ENCODE measurements at regions not wholly inside any gene's neighbourhood (a gene's known extent, or its start where the extent isn't known, plus 50 kb on each side); places are given as distances from the start of the nearest gene placed in this dataset.
"Not testable (repeated sequence)": the region's sequence is repeated elsewhere in the genome, so short reads cannot be mapped to it uniquely, and the experiment has no call there.

DNA sequence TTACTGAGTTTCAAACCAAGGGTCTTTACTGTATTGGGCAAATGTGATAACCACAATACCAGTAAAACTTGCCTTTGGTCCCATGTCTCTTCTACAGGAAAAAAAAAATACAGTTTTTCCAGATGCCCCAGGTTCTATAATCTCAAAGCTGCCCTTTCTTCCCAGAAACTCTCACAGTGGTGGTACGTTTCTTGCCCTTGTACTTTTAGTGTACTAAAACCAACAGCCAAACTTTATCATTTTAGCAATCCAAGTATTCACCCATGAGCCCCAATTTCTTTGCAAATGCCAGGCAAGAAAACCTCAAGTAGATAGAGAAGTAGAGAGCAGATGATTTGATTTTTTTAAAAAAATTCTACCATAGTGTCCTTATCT is 157.8 kb downstream of the OR2B2 start:
- Histone ChIP-seq H3K4me1 (ENCODE audit: control insufficient read depth, insufficient read depth, low read length, poor library complexity, severe bottlenecking) (peaks cover 6% of the 10 kb centered on the region), H3K9me3 (ENCODE audit: control insufficient read depth, low read length) (no peaks in the 10 kb centered on the region), H3K4me3 (ENCODE audit: extremely low read depth, insufficient read depth, low read length, poor library complexity, severe bottlenecking) (peak overlapping the region; percentile 25), H3K36me3 (ENCODE audit: control insufficient read depth, insufficient read depth, low read length) (no peaks in the 10 kb centered on the region), H3K27ac (ENCODE audit: low read depth, low read length, severe bottlenecking) (no peak overlapping the region)
- WGBS, 2 experiments (ENCODE audit: insufficient coverage in 2 of 2) = 36% methylated on average over 1 of the region's 1 CpG; no CpG with 5 or more reads in 1 of the 2 experiments

DNA sequence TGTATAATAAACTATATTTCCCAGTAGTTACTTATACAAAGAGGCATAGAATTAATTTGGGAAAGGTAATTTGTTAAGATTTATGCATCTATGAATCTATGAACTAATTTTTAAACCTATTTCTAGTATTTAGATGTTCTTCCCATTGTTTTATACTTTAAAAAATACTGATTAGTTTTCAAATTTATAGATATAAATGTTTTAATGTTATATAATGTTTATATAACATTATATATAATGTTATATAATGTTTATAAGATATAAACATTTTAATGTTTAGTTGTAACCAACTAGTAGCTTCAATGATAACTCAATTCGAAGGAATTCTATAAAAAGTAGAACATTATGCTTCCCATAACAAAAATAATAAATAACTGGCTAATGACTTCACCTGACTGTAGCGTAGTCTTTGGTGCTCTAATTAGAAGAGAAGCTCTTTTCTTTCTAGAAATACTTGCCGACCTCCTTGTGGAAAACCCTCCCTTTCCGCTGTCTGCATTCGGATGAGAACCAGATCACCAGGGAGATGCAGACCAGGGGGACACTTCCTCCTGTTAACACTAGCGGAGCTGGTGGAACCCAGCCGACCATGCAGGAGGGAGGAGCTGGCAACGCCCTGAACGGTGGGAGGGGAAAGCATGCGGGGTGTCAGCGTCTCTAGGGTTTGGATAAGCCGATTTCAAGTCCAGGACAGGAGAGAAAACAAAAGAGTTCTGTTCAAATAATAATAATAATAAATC is 158.4 kb downstream of the OR2B2 start:
- Histone ChIP-seq H3K36me3 (ENCODE audit: control insufficient read depth, insufficient read depth, low read length) (no peaks in the 10 kb centered on the region), H3K9me3 (ENCODE audit: control insufficient read depth, low read length) (no peaks in the 10 kb centered on the region), H3K4me1 (ENCODE audit: control insufficient read depth, insufficient read depth, low read length, poor library complexity, severe bottlenecking) (peaks cover 6% of the 10 kb centered on the region), H3K4me3 (ENCODE audit: extremely low read depth, insufficient read depth, low read length, poor library complexity, severe bottlenecking) (peak overlapping the region; percentile 90), H3K27ac (ENCODE audit: low read depth, low read length, severe bottlenecking) (no peak overlapping the region)
- WGBS, 2 experiments (ENCODE audit: insufficient coverage in 2 of 2) = 0% methylated on average over 3 of the region's 12 CpGs; no CpG with 5 or more reads in 1 of the 2 experiments

DNA sequence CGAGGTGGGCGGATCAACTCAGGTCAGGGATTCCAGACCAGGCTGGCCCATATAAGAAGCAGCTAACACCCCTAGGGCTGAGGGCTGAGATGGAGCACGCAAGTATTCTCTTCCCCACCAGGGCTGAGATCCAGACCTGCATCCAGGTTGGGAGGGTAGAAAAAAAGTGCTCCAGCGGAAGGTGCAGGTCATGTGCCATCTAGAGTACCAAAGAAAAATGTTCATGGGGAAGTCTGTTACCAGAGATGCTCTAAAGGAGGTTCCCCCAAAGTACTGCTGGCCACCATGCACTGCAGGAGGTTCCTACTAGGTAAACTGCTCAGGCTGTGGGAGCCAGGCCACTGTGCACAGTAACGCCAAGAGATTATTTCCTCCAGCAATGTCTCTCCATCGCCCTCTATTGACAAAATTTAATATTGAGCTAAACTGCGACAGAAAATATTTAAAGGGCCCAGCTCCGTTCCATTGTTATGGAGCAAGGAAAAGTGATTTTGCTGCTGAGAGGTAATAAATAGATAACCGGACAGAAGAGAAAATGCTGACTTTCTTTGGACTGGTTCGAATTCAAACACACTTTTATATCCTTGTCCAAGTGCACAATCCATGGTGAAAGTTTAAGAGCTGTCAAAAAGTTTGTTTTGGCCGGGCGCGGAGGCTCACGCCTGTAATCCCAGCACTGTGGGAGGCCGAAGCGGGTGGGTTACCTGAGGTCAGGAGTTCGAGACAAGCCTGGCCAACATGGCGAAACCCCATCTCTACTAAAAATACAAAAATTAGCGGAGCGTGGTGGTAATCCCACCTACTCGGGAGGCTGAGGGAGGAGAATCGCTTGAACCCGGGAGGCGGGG is 159.9 kb downstream of the OR2B2 start:
- Histone ChIP-seq H3K27ac (ENCODE audit: low read depth, low read length, severe bottlenecking) (peak overlapping the region; percentile 86), H3K4me3 (ENCODE audit: extremely low read depth, insufficient read depth, low read length, poor library complexity, severe bottlenecking) (peak overlapping the region; percentile 90), H3K4me1 (ENCODE audit: control insufficient read depth, insufficient read depth, low read length, poor library complexity, severe bottlenecking) (peaks cover 1% of the 10 kb centered on the region), H3K36me3 (ENCODE audit: control insufficient read depth, insufficient read depth, low read length) (no peaks in the 10 kb centered on the region), H3K9me3 (ENCODE audit: control insufficient read depth, low read length) (no peaks in the 10 kb centered on the region)
- WGBS, 2 experiments (ENCODE audit: insufficient coverage in 2 of 2) = 12 to 15% methylated on average over 5 to 18 of the region's 24 CpGs

DNA sequence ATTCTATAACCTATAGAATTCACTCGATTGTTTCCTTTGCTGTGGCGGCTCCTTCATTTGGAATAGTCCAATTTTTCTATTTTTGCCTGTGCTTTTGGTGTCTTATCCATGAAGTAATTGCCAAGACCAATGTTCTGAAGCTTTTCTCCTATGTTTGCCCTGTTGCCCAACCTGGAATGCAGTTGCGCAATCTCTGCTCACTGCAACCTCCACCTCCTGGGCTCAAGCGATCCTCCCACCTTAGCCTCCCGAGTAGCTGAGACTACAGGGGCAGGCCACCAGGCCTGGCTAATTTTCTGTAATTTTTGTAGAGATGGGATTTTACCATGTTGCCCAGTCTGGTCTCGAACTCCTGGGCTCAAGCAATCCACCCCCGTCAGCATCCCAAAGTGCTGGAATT is 163.5 kb downstream of the OR2B2 start:
- Histone ChIP-seq H3K9me3 (ENCODE audit: control insufficient read depth, low read length) (no peaks in the 10 kb centered on the region), H3K27ac (ENCODE audit: low read depth, low read length, severe bottlenecking) (no peak overlapping the region), H3K4me3 (ENCODE audit: extremely low read depth, insufficient read depth, low read length, poor library complexity, severe bottlenecking) (no peak overlapping the region), H3K36me3 (ENCODE audit: control insufficient read depth, insufficient read depth, low read length) (no peaks in the 10 kb centered on the region), H3K4me1 (ENCODE audit: control insufficient read depth, insufficient read depth, low read length, poor library complexity, severe bottlenecking) (peaks cover 2% of the 10 kb centered on the region)
- 57 to 74% methylated on average over 4 to 5 of the region's 7 CpGs for WGBS, 2 experiments (ENCODE audit: insufficient coverage in 2 of 2)

DNA sequence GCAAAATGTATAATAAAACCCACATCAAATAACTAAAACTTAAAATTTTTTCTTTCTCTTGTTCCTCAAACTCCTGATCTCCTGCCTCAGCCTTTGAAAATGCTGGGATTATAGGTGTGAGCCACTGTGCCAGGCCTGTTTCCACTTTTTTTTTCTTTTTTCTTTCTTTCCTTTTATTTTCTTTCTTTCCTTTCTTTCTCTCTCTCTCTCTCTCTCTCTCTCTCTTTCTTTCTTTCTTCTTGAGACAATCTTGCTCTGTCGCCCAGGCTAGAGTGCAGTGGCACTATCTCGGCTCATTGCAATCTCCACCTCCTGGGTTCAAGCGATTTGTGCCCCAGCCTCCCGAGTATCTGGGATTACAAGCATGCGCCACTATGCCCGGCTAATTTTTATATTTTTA is 164.6 kb downstream of the OR2B2 start:
- H3K27ac ChIP-seq (ENCODE audit: low read depth, low read length, severe bottlenecking) = no peak overlapping the region
- H3K9me3 ChIP-seq (ENCODE audit: control insufficient read depth, low read length) = no peaks in the 10 kb centered on the region
- H3K36me3 ChIP-seq (ENCODE audit: control insufficient read depth, insufficient read depth, low read length) = no peaks in the 10 kb centered on the region
- peaks cover 3% of the 10 kb centered on the region for H3K4me1 ChIP-seq (ENCODE audit: control insufficient read depth, insufficient read depth, low read length, poor library complexity, severe bottlenecking)
- 80 to 89% methylated on average over 2 to 6 of the region's 6 CpGs for WGBS, 2 experiments (ENCODE audit: insufficient coverage in 2 of 2)
- no peak overlapping the region for H3K4me3 ChIP-seq (ENCODE audit: extremely low read depth, insufficient read depth, low read length, poor library complexity, severe bottlenecking)

DNA sequence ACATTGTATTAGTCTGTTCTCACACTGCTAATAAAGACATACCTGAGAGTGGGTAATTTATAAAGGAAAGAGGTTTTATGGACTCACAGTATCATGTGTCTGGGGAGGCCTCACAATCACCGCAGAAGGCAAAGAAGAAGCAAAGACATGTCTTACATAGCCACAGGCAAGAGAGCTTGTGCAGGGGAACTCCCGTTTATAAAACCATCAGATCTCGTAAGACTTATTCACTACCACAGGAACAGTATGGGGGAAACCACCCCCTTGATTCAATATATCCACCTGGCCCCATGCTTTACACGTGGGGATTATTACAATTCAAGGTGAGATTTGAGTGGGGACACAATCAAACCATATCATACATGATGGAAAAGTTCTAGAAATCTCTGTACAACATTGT is 165.3 kb downstream of the OR2B2 start:
- not testable (repeated sequence) for H3K36me3 ChIP-seq (ENCODE audit: control insufficient read depth, insufficient read depth, low read length); H3K4me3 ChIP-seq (ENCODE audit: extremely low read depth, insufficient read depth, low read length, poor library complexity, severe bottlenecking); H3K9me3 ChIP-seq (ENCODE audit: control insufficient read depth, low read length); H3K27ac ChIP-seq (ENCODE audit: low read depth, low read length, severe bottlenecking); H3K4me1 ChIP-seq (ENCODE audit: control insufficient read depth, insufficient read depth, low read length, poor library complexity, severe bottlenecking)
- 39 to 78% methylated on average over 2 to 3 of the region's 4 CpGs for WGBS, 2 experiments (ENCODE audit: insufficient coverage in 2 of 2)

DNA sequence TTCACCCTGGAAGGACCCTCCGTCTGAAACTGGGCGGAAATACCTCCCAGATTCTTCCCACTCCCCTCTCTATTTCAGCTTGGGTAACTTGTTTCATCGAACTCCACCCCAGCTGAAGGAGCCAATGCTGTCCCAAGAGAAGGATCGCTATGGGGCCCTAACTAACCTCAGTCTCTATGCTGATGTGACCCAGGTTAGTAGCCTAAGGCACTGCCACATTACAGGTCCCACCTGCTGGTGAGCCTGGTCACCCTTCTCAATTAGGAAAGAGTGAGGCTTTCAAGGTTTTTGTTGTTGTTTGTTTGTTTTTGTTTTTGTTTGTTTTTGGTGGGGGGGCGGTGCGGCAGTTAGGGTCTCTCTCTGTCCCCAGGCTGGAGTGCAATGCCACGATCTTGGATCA is 168.4 kb downstream of the OR2B2 start:
- Histone ChIP-seq H3K36me3 (ENCODE audit: control insufficient read depth, insufficient read depth, low read length) (no peaks in the 10 kb centered on the region), H3K9me3 (ENCODE audit: control insufficient read depth, low read length) (no peaks in the 10 kb centered on the region), H3K4me3 (ENCODE audit: extremely low read depth, insufficient read depth, low read length, poor library complexity, severe bottlenecking) (no peak overlapping the region), H3K4me1 (ENCODE audit: control insufficient read depth, insufficient read depth, low read length, poor library complexity, severe bottlenecking) (peaks cover 3% of the 10 kb centered on the region), H3K27ac (ENCODE audit: low read depth, low read length, severe bottlenecking) (no peak overlapping the region)
- 13 to 20% methylated on average over 3 to 6 of the region's 7 CpGs for WGBS, 2 experiments (ENCODE audit: insufficient coverage in 2 of 2)

DNA sequence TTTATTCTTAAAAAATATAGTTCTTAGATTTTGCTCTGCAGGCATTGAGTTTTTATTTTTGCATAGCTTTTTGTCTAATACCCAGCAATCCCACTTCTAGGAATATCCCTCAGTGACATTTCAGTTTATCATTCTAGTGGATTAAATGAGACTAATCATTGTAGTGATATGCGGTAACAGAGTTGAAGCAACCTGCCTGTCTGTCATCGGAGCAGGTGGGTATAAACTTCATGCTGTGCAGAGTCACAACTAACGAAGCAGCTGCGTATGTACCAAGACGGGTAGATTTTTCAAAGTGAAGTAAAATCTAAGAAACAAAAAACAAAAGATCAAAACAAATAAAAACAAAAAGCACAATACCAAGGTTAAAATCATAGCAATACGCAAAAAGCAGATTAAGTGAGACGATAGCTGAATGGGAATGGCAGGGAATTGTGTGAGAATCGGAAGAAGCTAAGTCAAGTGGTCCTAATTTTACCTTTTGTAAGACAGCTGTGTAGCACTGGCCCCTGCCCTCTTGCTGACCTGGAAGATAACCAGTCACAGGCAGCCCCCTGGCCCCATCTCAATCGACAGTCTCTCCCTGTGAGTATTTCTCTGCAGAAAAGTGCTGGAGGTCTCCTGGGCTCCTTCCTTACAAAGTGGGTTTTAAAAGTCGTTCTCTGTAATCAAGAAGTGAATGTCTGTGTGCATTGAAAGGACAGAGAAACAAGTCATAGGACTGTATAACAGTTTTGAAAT is 169.2 kb downstream of the OR2B2 start:
- H3K36me3 ChIP-seq (ENCODE audit: control insufficient read depth, insufficient read depth, low read length) = no peaks in the 10 kb centered on the region
- WGBS, 2 experiments (ENCODE audit: insufficient coverage in 2 of 2) = 66 to 72% methylated on average over 6 to 7 of the region's 10 CpGs
- H3K9me3 ChIP-seq (ENCODE audit: control insufficient read depth, low read length) = no peaks in the 10 kb centered on the region
- no peak overlapping the region for H3K27ac ChIP-seq (ENCODE audit: low read depth, low read length, severe bottlenecking)
- peaks cover 3% of the 10 kb centered on the region for H3K4me1 ChIP-seq (ENCODE audit: control insufficient read depth, insufficient read depth, low read length, poor library complexity, severe bottlenecking)
- no peak overlapping the region for H3K4me3 ChIP-seq (ENCODE audit: extremely low read depth, insufficient read depth, low read length, poor library complexity, severe bottlenecking)

DNA sequence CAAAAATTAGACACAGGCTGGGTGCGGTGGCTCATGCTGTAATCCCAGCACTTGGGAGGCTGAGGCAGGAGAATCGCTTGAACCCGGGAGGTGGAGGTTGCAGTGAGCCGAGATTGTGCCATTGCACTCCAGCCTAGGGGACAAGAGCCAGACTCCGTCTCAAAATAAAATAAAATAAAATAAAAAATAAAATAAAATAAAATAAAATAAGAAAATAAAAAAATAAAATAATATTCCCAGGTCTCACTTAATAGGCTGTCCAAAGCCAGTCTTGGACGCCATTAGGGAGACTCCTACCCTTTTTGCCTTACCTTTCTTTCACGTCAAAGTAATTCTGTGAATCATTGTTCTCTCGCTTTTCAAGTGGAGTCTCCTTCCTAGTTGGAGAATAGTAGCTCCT is 172.3 kb downstream of the OR2B2 start:
- H3K4me3 ChIP-seq (ENCODE audit: extremely low read depth, insufficient read depth, low read length, poor library complexity, severe bottlenecking); H3K36me3 ChIP-seq (ENCODE audit: control insufficient read depth, insufficient read depth, low read length); H3K27ac ChIP-seq (ENCODE audit: low read depth, low read length, severe bottlenecking); H3K9me3 ChIP-seq (ENCODE audit: control insufficient read depth, low read length); H3K4me1 ChIP-seq (ENCODE audit: control insufficient read depth, insufficient read depth, low read length, poor library complexity, severe bottlenecking): not testable (repeated sequence)
- WGBS, 2 experiments (ENCODE audit: insufficient coverage in 2 of 2) = 82 to 96% methylated on average over 2 to 3 of the region's 8 CpGs

DNA sequence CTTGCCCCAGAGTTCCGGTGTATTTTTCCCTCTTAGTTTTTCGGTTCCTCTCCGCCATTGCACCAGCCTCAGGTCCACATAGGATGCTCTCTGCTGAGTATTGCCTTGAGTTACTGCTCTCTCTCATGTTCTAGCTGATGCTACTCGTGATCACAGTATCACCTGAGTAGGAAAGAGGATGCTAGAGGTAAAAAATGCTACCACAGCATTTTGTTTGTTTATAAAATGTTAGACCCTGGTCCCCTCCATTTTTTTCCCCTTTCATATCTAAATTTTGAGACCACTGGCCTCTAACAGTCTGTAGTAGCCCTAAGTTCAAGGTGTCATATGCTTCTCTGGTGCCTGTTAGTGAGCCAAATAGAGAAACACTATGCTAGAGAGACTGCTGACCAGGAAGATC is 175.5 kb downstream of the OR2B2 start:
- Histone ChIP-seq H3K4me3 (ENCODE audit: extremely low read depth, insufficient read depth, low read length, poor library complexity, severe bottlenecking) (no peak overlapping the region), H3K4me1 (ENCODE audit: control insufficient read depth, insufficient read depth, low read length, poor library complexity, severe bottlenecking) (no peaks in the 10 kb centered on the region)
- WGBS, 2 experiments (ENCODE audit: insufficient coverage in 2 of 2) = 81 to 82% methylated on average over 3 to 4 of the region's 4 CpGs

More for the DNA sequence above, 175.5 kb downstream of the OR2B2 start:
- Histone ChIP-seq H3K9me3 (ENCODE audit: control insufficient read depth, low read length) (no peaks in the 10 kb centered on the region), H3K27ac (ENCODE audit: low read depth, low read length, severe bottlenecking) (no peak overlapping the region), H3K36me3 (ENCODE audit: control insufficient read depth, insufficient read depth, low read length) (no peaks in the 10 kb centered on the region)

Data from mesodermal cell (in vitro differentiated cells).